Panc1 (cell line): ENCODE measurements at regions not wholly inside any gene's neighbourhood (a gene's known extent, or its start where the extent isn't known, plus 50 kb on each side); places are given as distances from the start of the nearest gene placed in this dataset.

Experiments
- POLR2AphosphoS5 ChIP-seq: IDR thresholded peaks from 2 replicates; pipeline ENCODE4 v1.6.1; 2012; ENCODE audit warnings: mild to moderate bottlenecking, low read depth, low read length, moderate library complexity
- REST ChIP-seq, 2 experiments: IDR thresholded peaks; 2 replicates each; pipeline ENCODE4 v1.6.1; 2011 to 2012; ENCODE audit warnings: low read depth in 2 of 2, control low read depth in 1 of 2, low read length in 1 of 2, mild to moderate bottlenecking in 1 of 2, moderate library complexity in 1 of 2; ENCODE audit not compliant: insufficient read depth in 1 of 2
- SIN3A ChIP-seq: IDR thresholded peaks from 2 replicates; pipeline ENCODE4 v1.6.1; 2012; ENCODE audit warnings: low read depth, mild to moderate bottlenecking, low read length, moderate library complexity, borderline replicate concordance; ENCODE audit not compliant: insufficient read depth
- TF ChIP-seq, protein P1 (sequence below): fragments of 450-650 bp; IDR thresholded peaks from 2 replicates; pipeline ENCODE4 v1.5.1; 2017; ENCODE audit warnings: mild to moderate bottlenecking

GRCh38 chr4:124189545-124189944, 523.0 kb downstream of the ANKRD50 start:
- TF ChIP-seq, protein P1, sequence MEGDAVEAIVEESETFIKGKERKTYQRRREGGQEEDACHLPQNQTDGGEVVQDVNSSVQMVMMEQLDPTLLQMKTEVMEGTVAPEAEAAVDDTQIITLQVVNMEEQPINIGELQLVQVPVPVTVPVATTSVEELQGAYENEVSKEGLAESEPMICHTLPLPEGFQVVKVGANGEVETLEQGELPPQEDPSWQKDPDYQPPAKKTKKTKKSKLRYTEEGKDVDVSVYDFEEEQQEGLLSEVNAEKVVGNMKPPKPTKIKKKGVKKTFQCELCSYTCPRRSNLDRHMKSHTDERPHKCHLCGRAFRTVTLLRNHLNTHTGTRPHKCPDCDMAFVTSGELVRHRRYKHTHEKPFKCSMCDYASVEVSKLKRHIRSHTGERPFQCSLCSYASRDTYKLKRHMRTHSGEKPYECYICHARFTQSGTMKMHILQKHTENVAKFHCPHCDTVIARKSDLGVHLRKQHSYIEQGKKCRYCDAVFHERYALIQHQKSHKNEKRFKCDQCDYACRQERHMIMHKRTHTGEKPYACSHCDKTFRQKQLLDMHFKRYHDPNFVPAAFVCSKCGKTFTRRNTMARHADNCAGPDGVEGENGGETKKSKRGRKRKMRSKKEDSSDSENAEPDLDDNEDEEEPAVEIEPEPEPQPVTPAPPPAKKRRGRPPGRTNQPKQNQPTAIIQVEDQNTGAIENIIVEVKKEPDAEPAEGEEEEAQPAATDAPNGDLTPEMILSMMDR, result no peak
- no peak for TF ChIP-seq POLR2AphosphoS5
- TF ChIP-seq REST (IDR thresholded peaks at IDR 0.05; ENCODE audit: insufficient read depth in 1 of 2, low read depth in 2 of 2, low read length in 1 of 2), result no peak
- no peak for TF ChIP-seq SIN3A
